Liver (tissue), 3 donors: ENCODE measurements at regions not wholly inside any gene's neighbourhood (a gene's known extent, or its start where the extent isn't known, plus 50 kb on each side); places are given as distances from the start of the nearest gene placed in this dataset.

Experiments
- RAD21 ChIP-seq, 2 donors: IDR thresholded peaks; 2 replicates each; pipeline ENCODE4 v1.6.1; 2016; ENCODE audit warnings: antibody characterized with exemption in 2 of 2, mild to moderate bottlenecking in 2 of 2
- YY1 ChIP-seq: IDR thresholded peaks from 2 replicates; pipeline ENCODE4 v1.6.1; 2016; ENCODE audit warnings: antibody characterized with exemption, mild to moderate bottlenecking
- TF ChIP-seq, protein P1 (sequence below): fragments of 150-350 bp; IDR thresholded peaks from 2 replicates; pipeline ENCODE4 v1.5.1; 2017; ENCODE audit warnings: improper control_type of control experiment, low read depth, low read length; ENCODE audit not compliant: missing input control
- TF ChIP-seq, protein P2 (sequence below): IDR thresholded peaks from 2 replicates; pipeline ENCODE4 v1.6.1; 2016; ENCODE audit warnings: antibody characterized with exemption
- donor health status: healthy.
- donor health status: healthy.

DNA sequence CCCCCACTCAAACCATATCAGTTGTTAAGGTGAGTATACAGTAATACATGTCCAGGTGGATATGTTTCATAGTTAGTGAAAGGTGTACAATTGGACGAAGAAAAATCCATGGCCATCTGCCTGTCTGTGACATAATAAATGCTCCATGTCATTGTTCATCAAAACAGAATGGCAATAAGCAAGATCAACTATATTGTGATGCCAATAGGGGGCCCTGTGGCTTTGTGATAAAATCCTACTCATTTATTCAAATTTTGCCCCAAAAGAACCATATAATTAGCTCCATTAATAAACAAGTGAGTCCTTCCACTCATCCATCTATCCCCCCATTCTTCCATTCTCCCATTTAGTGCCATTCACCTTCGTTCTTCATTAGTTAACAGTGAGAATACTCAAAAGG lies 102.0 kb downstream of the MGST1 start:
- TF ChIP-seq RAD21 (IDR thresholded peaks at IDR 0.05) (no peak), YY1 (no peak)
- TF ChIP-seq, protein P1, sequence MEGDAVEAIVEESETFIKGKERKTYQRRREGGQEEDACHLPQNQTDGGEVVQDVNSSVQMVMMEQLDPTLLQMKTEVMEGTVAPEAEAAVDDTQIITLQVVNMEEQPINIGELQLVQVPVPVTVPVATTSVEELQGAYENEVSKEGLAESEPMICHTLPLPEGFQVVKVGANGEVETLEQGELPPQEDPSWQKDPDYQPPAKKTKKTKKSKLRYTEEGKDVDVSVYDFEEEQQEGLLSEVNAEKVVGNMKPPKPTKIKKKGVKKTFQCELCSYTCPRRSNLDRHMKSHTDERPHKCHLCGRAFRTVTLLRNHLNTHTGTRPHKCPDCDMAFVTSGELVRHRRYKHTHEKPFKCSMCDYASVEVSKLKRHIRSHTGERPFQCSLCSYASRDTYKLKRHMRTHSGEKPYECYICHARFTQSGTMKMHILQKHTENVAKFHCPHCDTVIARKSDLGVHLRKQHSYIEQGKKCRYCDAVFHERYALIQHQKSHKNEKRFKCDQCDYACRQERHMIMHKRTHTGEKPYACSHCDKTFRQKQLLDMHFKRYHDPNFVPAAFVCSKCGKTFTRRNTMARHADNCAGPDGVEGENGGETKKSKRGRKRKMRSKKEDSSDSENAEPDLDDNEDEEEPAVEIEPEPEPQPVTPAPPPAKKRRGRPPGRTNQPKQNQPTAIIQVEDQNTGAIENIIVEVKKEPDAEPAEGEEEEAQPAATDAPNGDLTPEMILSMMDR = no peak
- TF ChIP-seq, protein P2, sequence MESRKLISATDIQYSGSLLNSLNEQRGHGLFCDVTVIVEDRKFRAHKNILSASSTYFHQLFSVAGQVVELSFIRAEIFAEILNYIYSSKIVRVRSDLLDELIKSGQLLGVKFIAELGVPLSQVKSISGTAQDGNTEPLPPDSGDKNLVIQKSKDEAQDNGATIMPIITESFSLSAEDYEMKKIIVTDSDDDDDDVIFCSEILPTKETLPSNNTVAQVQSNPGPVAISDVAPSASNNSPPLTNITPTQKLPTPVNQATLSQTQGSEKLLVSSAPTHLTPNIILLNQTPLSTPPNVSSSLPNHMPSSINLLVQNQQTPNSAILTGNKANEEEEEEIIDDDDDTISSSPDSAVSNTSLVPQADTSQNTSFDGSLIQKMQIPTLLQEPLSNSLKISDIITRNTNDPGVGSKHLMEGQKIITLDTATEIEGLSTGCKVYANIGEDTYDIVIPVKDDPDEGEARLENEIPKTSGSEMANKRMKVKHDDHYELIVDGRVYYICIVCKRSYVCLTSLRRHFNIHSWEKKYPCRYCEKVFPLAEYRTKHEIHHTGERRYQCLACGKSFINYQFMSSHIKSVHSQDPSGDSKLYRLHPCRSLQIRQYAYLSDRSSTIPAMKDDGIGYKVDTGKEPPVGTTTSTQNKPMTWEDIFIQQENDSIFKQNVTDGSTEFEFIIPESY = no peak
